GM12878 (cell line): ENCODE measurements at regions not wholly inside any gene's neighbourhood (a gene's known extent, or its start where the extent isn't known, plus 50 kb on each side); places are given as distances from the start of the nearest gene placed in this dataset.

Experiments
- ATAC-seq: fragments of 200-7000 bp; cut with Tn5 transposase; 3 replicates; pipeline ENCODE4 v1.9.1; 2020; ENCODE audit warnings: mild to moderate bottlenecking, moderate library complexity
- BruUV-seq: library from RNA; stranded (reverse); fragments of 400-500 nt; replicated peaks from 2 replicates; lab custom pipeline; 2021; lab: Mats Ljungman, UMichigan
- CTCF ChIA-PET: fragments of 300-600 bp; sonication (Branson Sonifier 250); formaldehyde crosslinking; extraction: SDS; loops from one replicate; lab custom pipeline; 2021; ENCODE audit warnings: inconsistent platforms; lab: Yijun Ruan, JAX
- POLR2A ChIA-PET: fragments of 350-600 bp; formaldehyde crosslinking; extraction: SDS; loops from one replicate; lab custom pipeline; 2021; ENCODE audit warnings: inconsistent platforms; lab: Charles Lee
- RAD21 ChIA-PET: fragments of 300-600 bp; sonication (Branson Sonifier 250); formaldehyde crosslinking; loops from one replicate; lab custom pipeline; 2023; ENCODE audit warnings: antibody characterized with exemption; ENCODE audit not compliant: unreplicated experiment; lab: Charles Lee
- SMC1A ChIA-PET: fragments of 300-600 bp; sonication (Branson Sonifier 250); formaldehyde crosslinking; loops from one replicate; lab custom pipeline; 2023; ENCODE audit not compliant: unreplicated experiment, uncharacterized antibody; lab: Charles Lee
- DNase-seq: peaks from one replicate; pipeline ENCODE4 v3.0.0-alpha.2; 2011; ENCODE audit warnings: low read depth, low spot score
- FAIRE-seq: peaks from 3 replicates; lab custom pipeline; 2011; peaks lifted over from hg19 to GRCh38; lab: Jason Lieb, UNC
- H2AFZ ChIP-seq: 2 replicates; pipeline ENCODE4 v1.6.0; 2011; ENCODE audit warnings: low read depth, low read length, control low read depth; ENCODE audit not compliant: control insufficient read depth
- H3K27ac ChIP-seq: 2 replicates; pipeline ENCODE4 v1.5.1; 2011; ENCODE audit warnings: control low read depth; ENCODE audit not compliant: control insufficient read depth, insufficient read depth
- H3K27me3 ChIP-seq, 2 experiments: replicated peaks in 1 of 2; 2 replicates each; pipeline versions ENCODE4 v1.6.0 to v1.6.1; 2011; ENCODE audit warnings: low read length in 1 of 2; ENCODE audit not compliant: control insufficient read depth in 2 of 2, insufficient read depth in 2 of 2
- H3K36me3 ChIP-seq, 2 experiments: 2 replicates each; pipeline ENCODE4 v1.5.1; 2011; ENCODE audit warnings: low read length in 1 of 2; ENCODE audit not compliant: control insufficient read depth in 2 of 2, insufficient read depth in 2 of 2
- H3K4me1 ChIP-seq: 2 replicates; pipeline ENCODE4 v1.6.1; 2011; ENCODE audit warnings: mild to moderate bottlenecking, low read length, moderate library complexity, mixed read lengths; ENCODE audit not compliant: control insufficient read depth, insufficient read depth
- H3K4me2 ChIP-seq: 2 replicates; pipeline ENCODE4 v1.6.0; 2011; ENCODE audit warnings: control low read depth; ENCODE audit not compliant: control insufficient read depth, insufficient read depth
- H3K4me3 ChIP-seq: fragments of 200-600 bp; sonication (generic); 2 replicates; pipeline ENCODE4 v1.5.1; 2016
- H3K79me2 ChIP-seq: 2 replicates; pipeline ENCODE4 v1.6.0; 2011; ENCODE audit warnings: low read length; ENCODE audit not compliant: control insufficient read depth, insufficient read depth
- H3K9ac ChIP-seq: 2 replicates; pipeline ENCODE4 v1.8.0; 2011; ENCODE audit warnings: low read length, control low read depth, mixed read lengths; ENCODE audit not compliant: control insufficient read depth, insufficient read depth
- H3K9me3 ChIP-seq: replicated peaks from 3 replicates; pipeline ENCODE4 v1.5.1; 2011; ENCODE audit warnings: mild to moderate bottlenecking, low read length; ENCODE audit not compliant: control insufficient read depth, insufficient read depth
- H4K20me1 ChIP-seq: 2 replicates; pipeline ENCODE4 v1.6.0; 2011; ENCODE audit not compliant: control insufficient read depth, insufficient read depth
- BCLAF1 ChIP-seq: fragments of 450-650 bp; IDR thresholded peaks from 2 replicates; pipeline ENCODE4 v1.6.1; 2017; ENCODE audit warnings: antibody characterized with exemption, mild to moderate bottlenecking, moderate library complexity
- BRCA1 ChIP-seq: IDR thresholded peaks from 2 replicates; pipeline ENCODE4 v1.6.1; 2011; ENCODE audit warnings: low read depth, low read length, improper control_type of control experiment
- CHD2 ChIP-seq: IDR thresholded peaks from 2 replicates; pipeline ENCODE4 v1.6.1; 2011; ENCODE audit warnings: low read depth, low read length, improper control_type of control experiment, borderline replicate concordance
- MTA2 ChIP-seq: fragments of 450-650 bp; IDR thresholded peaks from 2 replicates; pipeline ENCODE4 v1.6.1; 2016; ENCODE audit warnings: low read depth, mild to moderate bottlenecking, moderate library complexity
- NBN ChIP-seq: fragments of 450-650 bp; IDR thresholded peaks from 2 replicates; pipeline ENCODE4 v1.6.1; 2016
- NFYA ChIP-seq: IDR thresholded peaks from 2 replicates; pipeline ENCODE4 v1.6.1; 2011; ENCODE audit warnings: low read depth, mild to moderate bottlenecking, low read length, improper control_type of control experiment, borderline replicate concordance
- NR2C2 ChIP-seq: IDR thresholded peaks from 2 replicates; pipeline ENCODE4 v1.6.1; 2011; ENCODE audit warnings: borderline replicate concordance, low read depth; ENCODE audit not compliant: control insufficient read depth, insufficient read length
- PAX8 ChIP-seq: fragments of 450-650 bp; IDR thresholded peaks from 2 replicates; pipeline ENCODE4 v1.6.1; 2017; ENCODE audit warnings: mild to moderate bottlenecking, moderate library complexity
- SREBF1 ChIP-seq: IDR thresholded peaks from 2 replicates; pipeline ENCODE4 v1.6.1; 2012; ENCODE audit warnings: mild to moderate bottlenecking, low read length
- ZZZ3 ChIP-seq: IDR thresholded peaks from 2 replicates; pipeline ENCODE4 v1.6.1; 2011; ENCODE audit warnings: low read depth; ENCODE audit not compliant: control insufficient read depth, insufficient read length
- WGBS: methylation state at CpG from one replicate; pipeline ENCODE4 v1.1.6; 2016; ENCODE audit warnings: low lambda C conversion rate; ENCODE audit not compliant: insufficient replicate concordance, insufficient coverage; ENCODE audit errors: missing lambda C conversion rate; 5-methylcytosine and 5-hydroxymethylcytosine counted together
- in situ Hi-C: fragments of 300-500 bp; cut with MboI; formaldehyde crosslinking; loops from 9 replicates; pipeline ENCODE4 v1.14.3; 2018; ENCODE audit warnings: mixed read lengths
- intact Hi-C: fragments of 100-400 bp; cut with micrococcal nuclease; formaldehyde crosslinking; loops from one replicate; pipeline ENCODE4 v1.14.2; 2022; ENCODE audit not compliant: unreplicated experiment
- TF ChIP-seq, protein P1 (sequence below): fragments of 450-650 bp; IDR thresholded peaks from 2 replicates; pipeline ENCODE4 v1.6.1; 2017; ENCODE audit warnings: mild to moderate bottlenecking, low read depth, inconsistent platforms; ENCODE audit not compliant: poor library complexity, severe bottlenecking
- TF ChIP-seq, protein P2 (sequence below), 3 experiments: IDR thresholded peaks in 2 of 3; conservative IDR thresholded peaks in 1 of 3; 2 replicates each; pipeline ENCODE4 v1.5.1; 2011; ENCODE audit warnings: low read depth in 3 of 3, low read length in 3 of 3, mild to moderate bottlenecking in 3 of 3, control low read depth in 2 of 3, moderate library complexity in 2 of 3, inconsistent platforms in 1 of 3, mixed read lengths in 1 of 3; ENCODE audit not compliant: control insufficient read depth in 2 of 3, insufficient read depth in 1 of 3; ENCODE audit errors: extremely low read depth in 1 of 3
- TF ChIP-seq, protein P3 (sequence below): fragments of 450-650 bp; IDR thresholded peaks from 2 replicates; pipeline ENCODE4 v1.6.1; 2016; ENCODE audit warnings: mild to moderate bottlenecking, moderate library complexity, borderline replicate concordance

GRCh38 chr10:84891631-84892030, 563.2 kb downstream of the CCSER2 start:
- in situ Hi-C loops = no loop called here
- no peak for ATAC-seq
- Histone ChIP-seq H3K27ac (no peak overlapping the region), H3K4me2 (no peak overlapping the region), H3K79me2 (no peaks in the 10 kb centered on the region), H3K9ac (no peak overlapping the region), H3K4me3 (no peak overlapping the region), H3K4me1 (no peaks in the 10 kb centered on the region), H3K27me3 (no peaks in the 10 kb centered on the region), H4K20me1 (no peaks in the 10 kb centered on the region), H3K9me3 (no peaks in the 10 kb centered on the region), H3K36me3 (no peaks in the 10 kb centered on the region), H2AFZ (no peak overlapping the region)
- DNase-seq = no peak
- no TSS peak for BruUV-seq
- FAIRE-seq = no peak
- WGBS = 34% methylated on average over 4 of the region's 4 CpGs
- CTCF ChIA-PET = no interaction called here
- SMC1A ChIA-PET = interaction anchor here (0.9 to 1.2 kb wide), 2 partner anchors 9 to 14 kb away, joined by 3 to 4 read pairs; no protein-coding TSS in a partner anchor
- intact Hi-C loops = no loop called here
- RAD21 ChIA-PET = no interaction called here
- POLR2A ChIA-PET = no interaction called here
- TF ChIP-seq, protein P1, sequence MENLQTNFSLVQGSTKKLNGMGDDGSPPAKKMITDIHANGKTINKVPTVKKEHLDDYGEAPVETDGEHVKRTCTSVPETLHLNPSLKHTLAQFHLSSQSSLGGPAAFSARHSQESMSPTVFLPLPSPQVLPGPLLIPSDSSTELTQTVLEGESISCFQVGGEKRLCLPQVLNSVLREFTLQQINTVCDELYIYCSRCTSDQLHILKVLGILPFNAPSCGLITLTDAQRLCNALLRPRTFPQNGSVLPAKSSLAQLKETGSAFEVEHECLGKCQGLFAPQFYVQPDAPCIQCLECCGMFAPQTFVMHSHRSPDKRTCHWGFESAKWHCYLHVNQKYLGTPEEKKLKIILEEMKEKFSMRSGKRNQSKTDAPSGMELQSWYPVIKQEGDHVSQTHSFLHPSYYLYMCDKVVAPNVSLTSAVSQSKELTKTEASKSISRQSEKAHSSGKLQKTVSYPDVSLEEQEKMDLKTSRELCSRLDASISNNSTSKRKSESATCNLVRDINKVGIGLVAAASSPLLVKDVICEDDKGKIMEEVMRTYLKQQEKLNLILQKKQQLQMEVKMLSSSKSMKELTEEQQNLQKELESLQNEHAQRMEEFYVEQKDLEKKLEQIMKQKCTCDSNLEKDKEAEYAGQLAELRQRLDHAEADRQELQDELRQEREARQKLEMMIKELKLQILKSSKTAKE = no peak
- TF ChIP-seq, protein P2, sequence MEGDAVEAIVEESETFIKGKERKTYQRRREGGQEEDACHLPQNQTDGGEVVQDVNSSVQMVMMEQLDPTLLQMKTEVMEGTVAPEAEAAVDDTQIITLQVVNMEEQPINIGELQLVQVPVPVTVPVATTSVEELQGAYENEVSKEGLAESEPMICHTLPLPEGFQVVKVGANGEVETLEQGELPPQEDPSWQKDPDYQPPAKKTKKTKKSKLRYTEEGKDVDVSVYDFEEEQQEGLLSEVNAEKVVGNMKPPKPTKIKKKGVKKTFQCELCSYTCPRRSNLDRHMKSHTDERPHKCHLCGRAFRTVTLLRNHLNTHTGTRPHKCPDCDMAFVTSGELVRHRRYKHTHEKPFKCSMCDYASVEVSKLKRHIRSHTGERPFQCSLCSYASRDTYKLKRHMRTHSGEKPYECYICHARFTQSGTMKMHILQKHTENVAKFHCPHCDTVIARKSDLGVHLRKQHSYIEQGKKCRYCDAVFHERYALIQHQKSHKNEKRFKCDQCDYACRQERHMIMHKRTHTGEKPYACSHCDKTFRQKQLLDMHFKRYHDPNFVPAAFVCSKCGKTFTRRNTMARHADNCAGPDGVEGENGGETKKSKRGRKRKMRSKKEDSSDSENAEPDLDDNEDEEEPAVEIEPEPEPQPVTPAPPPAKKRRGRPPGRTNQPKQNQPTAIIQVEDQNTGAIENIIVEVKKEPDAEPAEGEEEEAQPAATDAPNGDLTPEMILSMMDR (IDR thresholded peaks at IDR 0.05 in 2 of 3, conservative IDR thresholded peaks at IDR 0.05 in 1 of 3; ENCODE audit: control insufficient read depth in 2 of 3, extremely low read depth in 1 of 3, insufficient read depth in 1 of 3, low read depth in 3 of 3, low read length in 3 of 3) = no peak
- TF ChIP-seq, protein P3, sequence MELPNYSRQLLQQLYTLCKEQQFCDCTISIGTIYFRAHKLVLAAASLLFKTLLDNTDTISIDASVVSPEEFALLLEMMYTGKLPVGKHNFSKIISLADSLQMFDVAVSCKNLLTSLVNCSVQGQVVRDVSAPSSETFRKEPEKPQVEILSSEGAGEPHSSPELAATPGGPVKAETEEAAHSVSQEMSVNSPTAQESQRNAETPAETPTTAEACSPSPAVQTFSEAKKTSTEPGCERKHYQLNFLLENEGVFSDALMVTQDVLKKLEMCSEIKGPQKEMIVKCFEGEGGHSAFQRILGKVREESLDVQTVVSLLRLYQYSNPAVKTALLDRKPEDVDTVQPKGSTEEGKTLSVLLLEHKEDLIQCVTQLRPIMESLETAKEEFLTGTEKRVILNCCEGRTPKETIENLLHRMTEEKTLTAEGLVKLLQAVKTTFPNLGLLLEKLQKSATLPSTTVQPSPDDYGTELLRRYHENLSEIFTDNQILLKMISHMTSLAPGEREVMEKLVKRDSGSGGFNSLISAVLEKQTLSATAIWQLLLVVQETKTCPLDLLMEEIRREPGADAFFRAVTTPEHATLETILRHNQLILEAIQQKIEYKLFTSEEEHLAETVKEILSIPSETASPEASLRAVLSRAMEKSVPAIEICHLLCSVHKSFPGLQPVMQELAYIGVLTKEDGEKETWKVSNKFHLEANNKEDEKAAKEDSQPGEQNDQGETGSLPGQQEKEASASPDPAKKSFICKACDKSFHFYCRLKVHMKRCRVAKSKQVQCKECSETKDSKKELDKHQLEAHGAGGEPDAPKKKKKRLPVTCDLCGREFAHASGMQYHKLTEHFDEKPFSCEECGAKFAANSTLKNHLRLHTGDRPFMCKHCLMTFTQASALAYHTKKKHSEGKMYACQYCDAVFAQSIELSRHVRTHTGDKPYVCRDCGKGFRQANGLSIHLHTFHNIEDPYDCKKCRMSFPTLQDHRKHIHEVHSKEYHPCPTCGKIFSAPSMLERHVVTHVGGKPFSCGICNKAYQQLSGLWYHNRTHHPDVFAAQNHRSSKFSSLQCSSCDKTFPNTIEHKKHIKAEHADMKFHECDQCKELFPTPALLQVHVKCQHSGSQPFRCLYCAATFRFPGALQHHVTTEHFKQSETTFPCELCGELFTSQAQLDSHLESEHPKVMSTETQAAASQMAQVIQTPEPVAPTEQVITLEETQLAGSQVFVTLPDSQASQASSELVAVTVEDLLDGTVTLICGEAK = no peak
- no peak for TF ChIP-seq MTA2
- TF ChIP-seq BCLAF1 = no peak
- TF ChIP-seq NFYA = no peak
- TF ChIP-seq CHD2 = no peak
- no peak for TF ChIP-seq ZZZ3
- TF ChIP-seq SREBF1 = no peak
- no peak for TF ChIP-seq NR2C2
- no peak for TF ChIP-seq NBN
- no peak for TF ChIP-seq BRCA1
- no peak for TF ChIP-seq PAX8
